GM12864 (cell line): ENCODE measurements at regions not wholly inside any gene's neighbourhood (a gene's known extent, or its start where the extent isn't known, plus 50 kb on each side); places are given as distances from the start of the nearest gene placed in this dataset.

Experiments
- DNase-seq: peaks from one replicate; pipeline ENCODE4 v3.0.0-alpha.2; 2011; ENCODE audit warnings: low read depth
- H3K4me3 ChIP-seq: 2 replicates; pipeline ENCODE4 v1.5.1; 2011; ENCODE audit warnings: mild to moderate bottlenecking, low read depth, low read length, control low read depth
- TF ChIP-seq, protein P1 (sequence below): IDR thresholded peaks from 2 replicates; pipeline ENCODE4 v1.5.1; 2011; ENCODE audit warnings: low read depth, mild to moderate bottlenecking, moderate library complexity, low read length, control low read depth, inconsistent platforms; ENCODE audit errors: missing control alignments

DNA sequence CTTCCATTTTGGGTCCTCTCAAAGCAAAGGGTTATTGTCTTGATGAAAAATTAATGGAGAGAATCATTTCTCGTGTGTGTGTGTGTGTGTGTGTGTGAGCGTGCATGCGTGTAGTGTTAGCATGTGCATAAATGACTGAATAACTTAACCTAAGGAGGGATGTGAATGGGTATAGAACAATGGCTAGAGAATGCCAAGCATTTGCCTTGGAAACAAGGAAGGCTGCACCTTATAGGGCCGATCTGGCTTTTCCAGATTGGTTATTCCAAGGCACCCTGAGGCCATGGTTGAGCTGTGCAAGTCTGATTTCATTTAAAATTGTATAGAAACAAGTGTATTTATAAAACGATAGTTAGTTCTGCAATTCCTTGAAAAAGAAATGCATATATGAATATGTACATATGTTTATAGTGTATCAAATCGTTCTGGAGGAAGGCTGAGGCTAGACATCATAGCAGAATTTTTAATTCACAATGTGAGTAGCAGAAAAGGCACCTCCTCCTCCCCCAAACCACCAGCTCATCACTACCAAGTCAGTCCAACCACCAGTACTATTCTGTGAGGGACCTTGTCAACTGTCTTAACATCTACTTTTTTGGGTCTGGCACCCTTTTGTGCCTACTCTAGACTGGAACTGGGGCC lies 322.7 kb upstream of the ISX start:
- TF ChIP-seq, protein P1, sequence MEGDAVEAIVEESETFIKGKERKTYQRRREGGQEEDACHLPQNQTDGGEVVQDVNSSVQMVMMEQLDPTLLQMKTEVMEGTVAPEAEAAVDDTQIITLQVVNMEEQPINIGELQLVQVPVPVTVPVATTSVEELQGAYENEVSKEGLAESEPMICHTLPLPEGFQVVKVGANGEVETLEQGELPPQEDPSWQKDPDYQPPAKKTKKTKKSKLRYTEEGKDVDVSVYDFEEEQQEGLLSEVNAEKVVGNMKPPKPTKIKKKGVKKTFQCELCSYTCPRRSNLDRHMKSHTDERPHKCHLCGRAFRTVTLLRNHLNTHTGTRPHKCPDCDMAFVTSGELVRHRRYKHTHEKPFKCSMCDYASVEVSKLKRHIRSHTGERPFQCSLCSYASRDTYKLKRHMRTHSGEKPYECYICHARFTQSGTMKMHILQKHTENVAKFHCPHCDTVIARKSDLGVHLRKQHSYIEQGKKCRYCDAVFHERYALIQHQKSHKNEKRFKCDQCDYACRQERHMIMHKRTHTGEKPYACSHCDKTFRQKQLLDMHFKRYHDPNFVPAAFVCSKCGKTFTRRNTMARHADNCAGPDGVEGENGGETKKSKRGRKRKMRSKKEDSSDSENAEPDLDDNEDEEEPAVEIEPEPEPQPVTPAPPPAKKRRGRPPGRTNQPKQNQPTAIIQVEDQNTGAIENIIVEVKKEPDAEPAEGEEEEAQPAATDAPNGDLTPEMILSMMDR = no peak
- DNase-seq = no peak
- H3K4me3 ChIP-seq = no peak overlapping the region

DNA sequence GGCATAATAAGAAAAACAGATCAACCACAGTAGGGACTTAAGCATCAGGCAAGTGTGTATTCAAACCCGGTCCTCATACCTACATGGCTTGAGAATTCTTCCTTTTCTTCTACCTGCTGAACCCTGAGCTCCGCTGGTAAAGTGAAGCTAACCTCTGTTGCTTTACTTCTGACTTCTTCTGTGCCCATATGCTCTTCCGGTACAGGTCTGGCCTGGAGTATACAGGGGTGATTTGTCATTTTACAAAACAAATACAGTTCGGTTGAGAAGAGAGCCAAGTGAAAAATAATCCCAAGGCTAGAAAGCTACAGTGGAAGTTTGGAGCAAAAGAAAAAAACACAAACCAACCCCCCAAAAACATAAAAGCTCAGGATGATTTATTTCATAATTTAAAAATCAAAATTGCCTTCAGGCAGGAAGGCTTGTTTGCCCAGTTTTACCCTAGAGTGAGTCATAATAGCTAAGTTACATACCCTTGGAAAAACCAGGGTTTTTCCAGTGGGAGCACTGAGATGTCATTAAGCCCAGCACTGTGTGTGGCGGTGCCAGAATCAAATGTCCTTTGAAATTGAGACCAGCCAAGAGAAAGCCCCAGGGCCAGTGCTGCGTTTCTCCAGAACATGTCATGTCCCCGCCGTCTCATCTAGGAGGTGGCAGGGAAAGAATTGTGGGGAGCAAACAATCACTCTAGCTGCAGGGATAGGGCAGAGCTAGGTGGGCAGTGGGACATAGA lies 305.5 kb upstream of the ISX start:
- no peak overlapping the region for H3K4me3 ChIP-seq
- DNase-seq = no peak
- TF ChIP-seq, protein P1 = no peak

DNA sequence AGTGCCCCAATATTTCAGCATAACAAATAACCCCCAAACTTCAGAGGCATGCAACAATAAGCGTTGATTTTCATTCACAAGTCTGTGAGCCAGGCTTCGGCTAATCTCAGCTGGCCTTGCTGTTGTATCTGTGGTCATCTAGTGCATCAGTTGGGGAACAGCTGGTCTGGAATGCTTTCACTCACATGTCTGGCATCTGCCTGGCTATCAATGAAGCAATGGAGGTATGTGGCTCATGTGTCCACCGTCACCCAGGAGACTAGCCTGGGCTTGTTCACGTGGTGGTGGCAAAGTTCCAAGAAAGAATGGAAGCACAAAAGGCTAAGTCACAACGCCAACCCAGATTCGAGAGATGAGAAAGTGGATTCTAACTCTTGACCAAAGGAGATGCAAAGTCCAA lies 304.8 kb upstream of the ISX start:
- TF ChIP-seq, protein P1 = no peak
- no peak for DNase-seq

DNA sequence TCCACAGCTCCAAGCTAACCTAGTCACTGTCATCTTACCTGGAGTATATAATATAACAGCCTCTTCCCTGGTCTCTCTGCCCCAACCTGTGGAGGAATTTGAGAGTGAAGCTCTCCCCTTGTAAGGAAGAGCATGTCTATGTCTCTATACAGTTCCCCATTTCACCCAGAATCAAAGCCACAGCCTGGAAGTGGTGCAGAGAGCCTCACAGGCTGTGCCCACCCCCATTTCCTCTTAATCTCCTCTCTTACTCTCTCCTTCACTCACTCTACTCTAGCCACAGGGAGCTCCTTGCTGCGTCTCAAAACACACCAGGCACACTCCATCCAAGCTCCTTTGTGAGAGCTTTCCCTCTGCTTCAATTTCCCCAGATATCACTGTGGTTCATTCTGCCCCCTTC lies 302.5 kb upstream of the ISX start:
- H3K4me3 ChIP-seq = no peak overlapping the region
- TF ChIP-seq, protein P1 = no peak
- DNase-seq = no peak

More for the DNA sequence above, 304.8 kb upstream of the ISX start:
- no peak overlapping the region for H3K4me3 ChIP-seq

GRCh38 chr22:34765115-34765514 lies 300.8 kb upstream of the ISX start:
- no peak for DNase-seq

GRCh38 chr22:34769361-34769760 lies 296.6 kb upstream of the ISX start:
- no peak overlapping the region for H3K4me3 ChIP-seq
- TF ChIP-seq, protein P1 = no peak
- DNase-seq = no peak

More at GRCh38 chr22:34765115-34765514, 300.8 kb upstream of the ISX start:
- TF ChIP-seq, protein P1 = no peak
- no peak overlapping the region for H3K4me3 ChIP-seq
